ENCODE measurements at regions not wholly inside any gene's neighbourhood (a gene's known extent, or its start where the extent isn't known, plus 50 kb on each side); places are given as distances from the start of the nearest gene placed in this dataset.

GRCh38 chr20:7672571-7672970 lies 267.7 kb downstream of the HAO1 start:
- TF ChIP-seq ELK1 (IDR thresholded peaks at IDR 0.05; ENCODE audit: borderline replicate concordance, low read depth, low read length) = no peak
- TF ChIP-seq RFX5 (IDR thresholded peaks at IDR 0.05; ENCODE audit: low read depth, low read length) = no peak
- no peak for TF ChIP-seq POLR2A (IDR thresholded peaks at IDR 0.05; ENCODE audit: low read depth, low read length)
- no peak for TF ChIP-seq CTCF (conservative IDR thresholded peaks at IDR 0.05; ENCODE audit: low read depth, low read length)
- no peak for TF ChIP-seq FOS (IDR thresholded peaks at IDR 0.05; ENCODE audit: low read depth, low read length)
- no peak for TF ChIP-seq USF2 (IDR thresholded peaks at IDR 0.05; ENCODE audit: low read depth, low read length)
- no peak for TF ChIP-seq MXI1 (IDR thresholded peaks at IDR 0.05; ENCODE audit: borderline replicate concordance, low read depth, low read length)
- no peak for TF ChIP-seq MAZ (IDR thresholded peaks at IDR 0.05; ENCODE audit: borderline replicate concordance, low read depth, low read length)
- TF ChIP-seq CEBPB (IDR thresholded peaks at IDR 0.05; ENCODE audit: low read depth, low read length) = no peak
- TF ChIP-seq BHLHE40 (IDR thresholded peaks at IDR 0.05; ENCODE audit: low read depth, low read length) = no peak
- no peak for TF ChIP-seq SMC3 (IDR thresholded peaks at IDR 0.05; ENCODE audit: low read depth, low read length)
- TF ChIP-seq RAD21 (IDR thresholded peaks at IDR 0.05; ENCODE audit: low read length) = no peak
- TF ChIP-seq RCOR1 (IDR thresholded peaks at IDR 0.05; ENCODE audit: insufficient replicate concordance, low read length) = no peak
